HEK293 (cell line): ENCODE measurements at regions not wholly inside any gene's neighbourhood (a gene's known extent, or its start where the extent isn't known, plus 50 kb on each side); places are given as distances from the start of the nearest gene placed in this dataset.

ENCODE experiments used
- ZNF776 ChIP-seq: fragments of 450-650 bp; formaldehyde crosslinking; IDR thresholded peaks from 2 replicates; pipeline ENCODE4 v1.5.0; 2017; ENCODE audit warnings: missing biosample characterization, missing genetic modification characterization, borderline replicate concordance
- ZNF785 ChIP-seq: fragments of 450-650 bp; formaldehyde crosslinking; IDR thresholded peaks from 2 replicates; pipeline ENCODE4 v1.5.1; 2016; ENCODE audit warnings: missing biosample characterization, missing genetic modification characterization

- no peak for TF ChIP-seq ZNF785 (tag by site-specific recombination)
- TF ChIP-seq ZNF776 (tag by site-specific recombination), result no peak
Observed at GRCh38 chr4:141376769-141377168, 156.1 kb downstream of the ZNF330 start.
